Breast epithelium (tissue), 3 donors: ENCODE measurements at regions not wholly inside any gene's neighbourhood (a gene's known extent, or its start where the extent isn't known, plus 50 kb on each side); places are given as distances from the start of the nearest gene placed in this dataset.

Source experiments
- POLR2A ChIP-seq: fragments of 450-650 bp; IDR thresholded peaks from one replicate; pipeline ENCODE4 v1.6.1; 2016; ENCODE audit warnings: antibody characterized with exemption, mild to moderate bottlenecking, moderate library complexity
- POLR2AphosphoS5 ChIP-seq, 3 donors: sonication (generic); formaldehyde crosslinking; IDR thresholded peaks; one replicate each; pipeline ENCODE4 v1.6.1; 2017; ENCODE audit warnings: antibody characterized with exemption in 3 of 3
- TF ChIP-seq, protein P1 (sequence below), 3 donors: fragments of 450-650 bp; IDR thresholded peaks; one replicate each; pipeline ENCODE4 v1.5.1; 2016 to 2017; ENCODE audit warnings: antibody characterized with exemption in 3 of 3, mild to moderate bottlenecking in 3 of 3, moderate library complexity in 3 of 3

DNA sequence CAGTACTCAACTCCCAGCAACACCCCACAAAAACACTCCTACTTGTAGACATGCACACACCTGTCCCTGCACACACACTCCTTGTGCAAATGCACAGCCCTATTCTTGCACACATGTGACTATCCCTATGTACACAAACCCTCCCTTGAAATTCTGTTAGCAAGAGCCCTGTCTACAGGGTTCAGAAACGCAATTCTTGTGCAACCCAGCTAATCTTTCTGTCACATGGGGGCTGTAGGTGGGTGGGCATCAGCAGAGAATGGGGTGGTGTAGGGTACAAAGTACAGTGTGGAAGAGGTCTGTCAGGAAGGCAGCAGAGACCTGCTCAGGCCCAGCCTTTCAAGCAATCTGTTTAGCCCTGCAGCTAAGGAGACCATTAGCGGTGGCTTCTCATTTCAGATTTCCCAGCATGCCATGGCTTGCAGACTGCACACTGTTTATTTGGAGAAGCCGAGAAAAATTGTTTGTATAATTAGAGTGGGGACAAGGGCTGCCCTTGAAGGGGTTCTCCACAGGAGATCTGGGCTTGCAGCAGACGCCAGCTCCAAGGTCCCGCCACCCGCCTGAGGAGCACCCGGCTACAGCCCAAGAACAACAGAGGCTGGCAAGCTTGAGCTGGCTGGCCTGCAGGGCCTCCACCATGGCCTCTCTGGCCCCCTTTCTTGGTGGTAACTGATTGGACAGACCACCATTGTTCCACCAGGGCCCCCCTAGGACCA, 144.0 kb upstream of the PJA1 start:
- TF ChIP-seq, protein P1, sequence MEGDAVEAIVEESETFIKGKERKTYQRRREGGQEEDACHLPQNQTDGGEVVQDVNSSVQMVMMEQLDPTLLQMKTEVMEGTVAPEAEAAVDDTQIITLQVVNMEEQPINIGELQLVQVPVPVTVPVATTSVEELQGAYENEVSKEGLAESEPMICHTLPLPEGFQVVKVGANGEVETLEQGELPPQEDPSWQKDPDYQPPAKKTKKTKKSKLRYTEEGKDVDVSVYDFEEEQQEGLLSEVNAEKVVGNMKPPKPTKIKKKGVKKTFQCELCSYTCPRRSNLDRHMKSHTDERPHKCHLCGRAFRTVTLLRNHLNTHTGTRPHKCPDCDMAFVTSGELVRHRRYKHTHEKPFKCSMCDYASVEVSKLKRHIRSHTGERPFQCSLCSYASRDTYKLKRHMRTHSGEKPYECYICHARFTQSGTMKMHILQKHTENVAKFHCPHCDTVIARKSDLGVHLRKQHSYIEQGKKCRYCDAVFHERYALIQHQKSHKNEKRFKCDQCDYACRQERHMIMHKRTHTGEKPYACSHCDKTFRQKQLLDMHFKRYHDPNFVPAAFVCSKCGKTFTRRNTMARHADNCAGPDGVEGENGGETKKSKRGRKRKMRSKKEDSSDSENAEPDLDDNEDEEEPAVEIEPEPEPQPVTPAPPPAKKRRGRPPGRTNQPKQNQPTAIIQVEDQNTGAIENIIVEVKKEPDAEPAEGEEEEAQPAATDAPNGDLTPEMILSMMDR (IDR thresholded peaks at IDR 0.05) = no peak
- TF ChIP-seq POLR2AphosphoS5 (IDR thresholded peaks at IDR 0.05) (no peak), POLR2A (no peak)
